Lower leg skin (tissue), 4 donors: ENCODE measurements at regions not wholly inside any gene's neighbourhood (a gene's known extent, or its start where the extent isn't known, plus 50 kb on each side); places are given as distances from the start of the nearest gene placed in this dataset.

ENCODE experiments used
- DNase-seq, 2 donors: peaks; one replicate each; pipeline ENCODE4 v3.0.0-alpha.2; 2019; ENCODE audit warnings: low spot score in 2 of 2
- H3K4me3 ChIP-seq: fragments of 200-600 bp; sonication (generic); 2 replicates; pipeline ENCODE4 v1.5.1; 2017; ENCODE audit warnings: mild to moderate bottlenecking, low read depth; ENCODE audit not compliant: poor library complexity, severe bottlenecking
- POLR2A ChIP-seq, 2 donors: fragments of 450-650 bp; IDR thresholded peaks; one replicate each; pipeline ENCODE4 v1.6.1; 2016 to 2017; ENCODE audit warnings: antibody characterized with exemption in 2 of 2, mild to moderate bottlenecking in 1 of 2, moderate library complexity in 1 of 2
- WGBS, 2 donors: methylation state at CpG; one replicate each; pipeline ENCODE4 v1.1.5; 2018; 5-methylcytosine and 5-hydroxymethylcytosine counted together
- intact Hi-C: fragments of 100-400 bp; cut with DNase I; formaldehyde crosslinking; loops from one replicate; pipeline ENCODE4 v1.15.0; 2023; ENCODE audit warnings: low total_unique reads
- TF ChIP-seq, protein P1 (sequence below), 3 donors: fragments of 450-650 bp; IDR thresholded peaks; one replicate each; pipeline ENCODE4 v1.5.1; 2016; ENCODE audit warnings: antibody characterized with exemption in 3 of 3, mild to moderate bottlenecking in 3 of 3, moderate library complexity in 2 of 3

DNA sequence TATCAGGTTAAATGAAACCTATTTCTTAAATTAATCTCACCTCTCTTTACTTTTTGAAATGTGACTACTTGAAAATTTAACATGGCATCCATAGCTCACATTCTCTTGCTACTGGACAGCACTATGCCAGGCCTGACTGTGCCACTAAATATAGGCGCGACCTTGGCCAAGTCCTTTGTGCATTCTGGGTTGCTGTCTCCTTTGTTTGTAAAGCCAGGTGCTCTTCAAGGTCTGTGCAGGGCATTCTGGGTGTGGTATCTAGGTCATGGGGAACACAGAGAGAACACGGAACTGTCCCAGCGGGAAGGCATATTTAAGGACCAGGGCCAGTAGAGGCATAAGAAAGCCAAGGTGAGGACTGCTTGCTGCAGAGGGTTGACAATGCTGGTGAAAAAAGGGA, 121.2 kb downstream of the ZNF664 start:
- WGBS, 2 donors, result 91 to 96% methylated on average over 4 of the region's 4 CpGs
- DNase-seq, result no peak
- intact Hi-C loops, result no loop called here
- TF ChIP-seq, protein P1, sequence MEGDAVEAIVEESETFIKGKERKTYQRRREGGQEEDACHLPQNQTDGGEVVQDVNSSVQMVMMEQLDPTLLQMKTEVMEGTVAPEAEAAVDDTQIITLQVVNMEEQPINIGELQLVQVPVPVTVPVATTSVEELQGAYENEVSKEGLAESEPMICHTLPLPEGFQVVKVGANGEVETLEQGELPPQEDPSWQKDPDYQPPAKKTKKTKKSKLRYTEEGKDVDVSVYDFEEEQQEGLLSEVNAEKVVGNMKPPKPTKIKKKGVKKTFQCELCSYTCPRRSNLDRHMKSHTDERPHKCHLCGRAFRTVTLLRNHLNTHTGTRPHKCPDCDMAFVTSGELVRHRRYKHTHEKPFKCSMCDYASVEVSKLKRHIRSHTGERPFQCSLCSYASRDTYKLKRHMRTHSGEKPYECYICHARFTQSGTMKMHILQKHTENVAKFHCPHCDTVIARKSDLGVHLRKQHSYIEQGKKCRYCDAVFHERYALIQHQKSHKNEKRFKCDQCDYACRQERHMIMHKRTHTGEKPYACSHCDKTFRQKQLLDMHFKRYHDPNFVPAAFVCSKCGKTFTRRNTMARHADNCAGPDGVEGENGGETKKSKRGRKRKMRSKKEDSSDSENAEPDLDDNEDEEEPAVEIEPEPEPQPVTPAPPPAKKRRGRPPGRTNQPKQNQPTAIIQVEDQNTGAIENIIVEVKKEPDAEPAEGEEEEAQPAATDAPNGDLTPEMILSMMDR (IDR thresholded peaks at IDR 0.05), result no peak
- TF ChIP-seq POLR2A (IDR thresholded peaks at IDR 0.05), result no peak
- no peak overlapping the region for H3K4me3 ChIP-seq

GRCh38 chr12:124094733-124095132, 121.7 kb downstream of the ZNF664 start:
- H3K4me3 ChIP-seq, result no peak overlapping the region
- DNase-seq, result no peak
- intact Hi-C loops, result no loop called here
- TF ChIP-seq, protein P1 (IDR thresholded peaks at IDR 0.05), result no peak
- TF ChIP-seq POLR2A (IDR thresholded peaks at IDR 0.05), result no peak
- 51 to 61% methylated on average over 5 of the region's 5 CpGs for WGBS, 2 donors

- WGBS, 2 donors, result 90 to 94% methylated on average over 15 of the region's 15 CpGs
- intact Hi-C loops, result no loop called here
- no peak for DNase-seq
Measured at GRCh38 chr12:124096109-124096508, 123.1 kb downstream of the ZNF664 start.

DNA sequence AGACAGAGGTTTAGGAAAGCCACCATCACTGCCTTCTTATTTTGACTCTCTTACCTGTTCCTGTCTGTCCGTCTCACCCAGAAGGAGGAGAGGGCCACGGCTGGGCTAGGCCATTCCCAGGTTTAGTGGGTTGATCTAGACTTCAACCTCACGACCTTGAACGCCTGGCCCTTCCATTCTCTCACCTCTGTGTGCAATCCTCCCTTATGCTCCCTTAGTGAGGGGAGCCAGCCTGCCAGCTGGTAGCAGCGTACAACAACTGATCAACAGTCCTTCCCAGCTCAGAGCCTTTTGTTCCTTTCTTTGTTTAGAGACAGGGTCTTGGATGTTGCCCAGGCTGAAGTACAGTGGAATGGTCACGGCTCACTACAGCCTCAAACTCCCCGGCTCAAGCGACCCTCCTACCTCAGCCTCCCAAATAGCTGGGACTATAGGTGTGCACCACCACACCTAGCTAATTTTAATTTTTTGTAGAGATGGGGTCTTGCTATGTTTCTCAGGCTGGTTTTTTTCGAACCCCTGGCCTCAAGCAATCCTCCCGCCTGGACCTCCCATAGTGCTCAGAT, 123.9 kb downstream of the ZNF664 start:
- 88 to 92% methylated on average over 10 of the region's 10 CpGs for WGBS, 2 donors
- TF ChIP-seq, protein P1 (IDR thresholded peaks at IDR 0.05), result no peak
- intact Hi-C loops, result no loop called here
- DNase-seq, result no peak
- no peak overlapping the region for H3K4me3 ChIP-seq

More at GRCh38 chr12:124096109-124096508, 123.1 kb downstream of the ZNF664 start:
- TF ChIP-seq, protein P1 (IDR thresholded peaks at IDR 0.05), result no peak
- TF ChIP-seq POLR2A (IDR thresholded peaks at IDR 0.05), result no peak
- no peak overlapping the region for H3K4me3 ChIP-seq

DNA sequence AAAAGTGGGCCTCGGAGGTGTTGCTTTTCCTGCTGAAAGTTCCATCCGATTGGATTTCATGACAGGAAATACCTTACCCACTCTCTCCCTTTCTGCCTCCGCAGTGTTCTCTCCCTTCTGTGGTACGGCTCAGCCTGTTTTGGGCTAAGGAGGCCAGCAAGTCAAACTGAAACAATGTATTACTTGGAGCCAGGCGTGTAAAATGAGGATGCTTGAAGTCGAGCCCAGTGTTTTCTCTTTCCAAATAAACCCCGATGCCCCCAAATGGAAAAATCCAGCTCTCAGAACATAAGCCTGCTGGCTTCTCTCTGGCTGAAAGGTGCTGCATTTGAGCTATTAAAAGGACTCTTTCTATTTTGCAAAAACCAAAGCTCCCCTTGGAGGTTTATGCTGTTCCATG, 124.7 kb downstream of the ZNF664 start:
- no peak overlapping the region for H3K4me3 ChIP-seq
- no peak for TF ChIP-seq POLR2A (IDR thresholded peaks at IDR 0.05)
- TF ChIP-seq, protein P1 (IDR thresholded peaks at IDR 0.05), result no peak
- intact Hi-C loops, result no loop called here
- WGBS, 2 donors, result 45 to 48% methylated on average over 7 of the region's 7 CpGs
- DNase-seq, result no peak

DNA sequence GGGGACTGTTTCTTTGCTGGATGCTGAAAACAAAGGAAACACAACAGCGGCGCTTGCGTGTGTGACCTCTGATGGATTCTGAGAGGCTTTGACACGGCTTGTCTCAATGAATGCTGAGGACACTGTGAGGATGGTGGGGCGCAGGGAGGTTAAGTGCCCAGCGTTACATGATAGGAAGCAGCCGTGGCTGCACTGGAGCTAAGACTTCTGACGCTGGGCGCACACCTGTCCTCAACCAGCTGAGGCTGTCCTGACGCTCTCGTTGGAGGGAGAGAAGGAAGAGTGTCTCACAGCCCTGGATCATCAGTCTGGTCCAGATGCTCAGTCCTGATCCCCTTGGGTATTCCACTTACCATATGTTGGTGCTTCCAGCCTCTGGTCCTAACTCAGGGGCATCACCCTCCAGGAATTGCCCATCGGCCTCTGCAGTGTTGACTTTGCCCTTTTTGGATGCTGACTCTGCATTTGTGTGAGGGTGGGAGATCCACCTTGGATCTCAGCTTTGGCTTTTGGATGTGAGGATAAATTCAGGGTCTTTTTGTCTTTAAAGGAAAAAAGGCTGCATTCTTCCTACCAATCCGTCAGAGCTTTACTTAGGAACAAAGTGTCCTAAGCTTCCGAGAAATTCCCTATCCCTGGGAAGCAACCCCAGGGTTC, 125.2 kb downstream of the ZNF664 start:
- TF ChIP-seq, protein P1 (IDR thresholded peaks at IDR 0.05), result no peak
- TF ChIP-seq POLR2A (IDR thresholded peaks at IDR 0.05), result no peak
- H3K4me3 ChIP-seq, result no peak overlapping the region
- DNase-seq, result no peak
- 66 to 75% methylated on average over 13 to 14 of the region's 14 CpGs for WGBS, 2 donors
- intact Hi-C loops, result no loop called here
